SK-N-SH treated with all-trans-retinoic acid at 6 μM for 48 hours (cell line): ENCODE measurements at regions not wholly inside any gene's neighbourhood (a gene's known extent, or its start where the extent isn't known, plus 50 kb on each side); places are given as distances from the start of the nearest gene placed in this dataset.

Experiments used
- ATAC-seq: fragments of 200-7000 bp; cut with Tn5 transposase; 3 replicates; pipeline ENCODE4 v1.9.1; 2020; ENCODE audit warnings: mild to moderate bottlenecking, moderate library complexity
- ARNTL ChIP-seq: fragments of 450-650 bp; formaldehyde crosslinking; IDR thresholded peaks from 2 replicates; pipeline ENCODE4 v1.5.0; 2020; ENCODE audit warnings: low read depth, mild to moderate bottlenecking, moderate library complexity, borderline replicate concordance
- BACH2 ChIP-seq: fragments of 250-450 bp; sonication (Bioruptor Pico); IDR thresholded peaks from 2 replicates; pipeline ENCODE4 v1.9.0; 2021; ENCODE audit warnings: mild to moderate bottlenecking, borderline replicate concordance
- CSDC2 ChIP-seq: fragments of 250-450 bp; sonication (Bioruptor Pico); IDR thresholded peaks from 2 replicates; pipeline ENCODE4 v1.5.0; 2020; ENCODE audit warnings: mild to moderate bottlenecking, moderate library complexity
- CSRNP3 ChIP-seq: fragments of 250-450 bp; sonication (Bioruptor Pico); IDR thresholded peaks from 2 replicates; pipeline ENCODE4 v1.5.1; 2021; ENCODE audit warnings: mild to moderate bottlenecking, moderate library complexity
- ESRRG ChIP-seq: fragments of 250-450 bp; sonication (Bioruptor Pico); IDR thresholded peaks from 2 replicates; pipeline ENCODE4 v1.6.1; 2021; ENCODE audit warnings: mild to moderate bottlenecking
- GLIS3 ChIP-seq: fragments of 250-450 bp; sonication (Bioruptor Pico); IDR thresholded peaks from 2 replicates; pipeline ENCODE4 v1.5.0; 2020; ENCODE audit warnings: mild to moderate bottlenecking, moderate library complexity
- ISL1 ChIP-seq: fragments of 250-450 bp; sonication (Bioruptor Pico); IDR thresholded peaks from 2 replicates; pipeline ENCODE4 v2.1.2; 2022; ENCODE audit warnings: mild to moderate bottlenecking, moderate library complexity
- OSR1 ChIP-seq: fragments of 250-450 bp; sonication (Bioruptor Pico); IDR thresholded peaks from 2 replicates; pipeline ENCODE4 v1.8.0; 2022; ENCODE audit warnings: moderate library complexity, mild to moderate bottlenecking, inconsistent platforms
- PPARA ChIP-seq: fragments of 250-450 bp; sonication (Bioruptor Pico); IDR thresholded peaks from 2 replicates; pipeline ENCODE4 v1.5.0; 2020; ENCODE audit warnings: mild to moderate bottlenecking, borderline replicate concordance
- RARB ChIP-seq: fragments of 250-450 bp; sonication (Bioruptor Pico); IDR thresholded peaks from 2 replicates; pipeline ENCODE4 v1.8.0; 2021; ENCODE audit warnings: mild to moderate bottlenecking, moderate library complexity
- SNAI2 ChIP-seq: fragments of 250-450 bp; sonication (Bioruptor Pico); IDR thresholded peaks from 2 replicates; pipeline ENCODE4 v1.5.0; 2020; ENCODE audit warnings: mild to moderate bottlenecking, moderate library complexity
- TCF4 ChIP-seq: fragments of 250-450 bp; sonication (Bioruptor Pico); IDR thresholded peaks from 2 replicates; pipeline ENCODE4 v1.8.0; 2021; ENCODE audit warnings: mild to moderate bottlenecking, moderate library complexity, borderline replicate concordance
- TOX ChIP-seq: fragments of 250-450 bp; sonication (Bioruptor Pico); IDR thresholded peaks from 2 replicates; pipeline ENCODE4 v1.8.0; 2021; ENCODE audit warnings: mild to moderate bottlenecking, moderate library complexity, borderline replicate concordance
- ZC3H10 ChIP-seq: fragments of 250-450 bp; sonication (Bioruptor Pico); IDR thresholded peaks from 2 replicates; pipeline ENCODE4 v1.5.1; 2021; ENCODE audit warnings: mild to moderate bottlenecking, moderate library complexity
- ZFP3 ChIP-seq: fragments of 250-450 bp; sonication (Bioruptor Pico); IDR thresholded peaks from 2 replicates; pipeline ENCODE4 v1.5.0; 2020; ENCODE audit warnings: mild to moderate bottlenecking, moderate library complexity
- ZFP30 ChIP-seq: fragments of 450-650 bp; formaldehyde crosslinking; IDR thresholded peaks from 2 replicates; pipeline ENCODE4 v1.5.0; 2022; ENCODE audit warnings: mild to moderate bottlenecking, moderate library complexity
- ZNF565 ChIP-seq: fragments of 450-650 bp; formaldehyde crosslinking; conservative IDR thresholded peaks from 2 replicates; pipeline ENCODE4 v1.5.0; 2020; ENCODE audit warnings: low read depth, mild to moderate bottlenecking, moderate library complexity
- ZNF70 ChIP-seq: fragments of 450-650 bp; formaldehyde crosslinking; IDR thresholded peaks from 2 replicates; pipeline ENCODE4 v1.5.0; 2020; ENCODE audit warnings: mild to moderate bottlenecking, moderate library complexity
- TF ChIP-seq, protein P1 (sequence below): fragments of 250-450 bp; sonication (Bioruptor Pico); IDR thresholded peaks from 2 replicates; pipeline ENCODE4 v1.5.1; 2020; ENCODE audit warnings: low read depth, mild to moderate bottlenecking, moderate library complexity
- TF ChIP-seq, protein P2 (sequence below): fragments of 250-450 bp; sonication (Bioruptor Pico); IDR thresholded peaks from 2 replicates; pipeline ENCODE4 v1.5.0; 2020; ENCODE audit warnings: mild to moderate bottlenecking, moderate library complexity
- TF ChIP-seq, protein P3 (sequence below): fragments of 250-450 bp; sonication (Bioruptor Pico); IDR thresholded peaks from 2 replicates; pipeline ENCODE4 v1.8.0; 2021; ENCODE audit warnings: low read depth, mild to moderate bottlenecking, moderate library complexity, borderline replicate concordance

DNA sequence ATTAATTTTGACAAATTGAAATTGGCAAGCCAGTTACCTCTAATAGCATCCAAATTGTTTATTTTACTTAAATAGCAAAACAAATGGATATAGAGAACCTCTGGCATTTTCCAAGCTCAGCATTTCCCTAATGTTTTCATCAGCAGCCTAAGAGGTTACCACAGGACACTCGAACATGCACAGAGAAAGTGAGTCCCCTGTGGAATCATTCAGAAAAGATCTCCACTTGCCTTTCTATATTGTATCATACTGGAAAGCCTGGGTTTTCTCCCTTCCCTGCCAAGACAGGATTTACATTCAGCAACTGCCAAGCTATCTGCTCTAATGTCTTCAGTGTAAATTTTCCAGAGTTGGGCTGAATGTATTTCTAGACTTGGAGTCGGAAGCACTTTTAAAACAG is 188.9 kb downstream of the KCTD12 start (continued):
- no peak for TF ChIP-seq ZNF70 (CRISPR knock-in tag)

GRCh38 chr13:76696370-76696769 is 189.8 kb downstream of the KCTD12 start:
- TF ChIP-seq ZC3H10, result no peak
- peak; percentile 42 for TF ChIP-seq ISL1 (CRISPR knock-in tag)
- TF ChIP-seq ZNF70 (CRISPR knock-in tag), result no peak
- peak; percentile 89 for ATAC-seq

- ATAC-seq, result no peak
- no peak for TF ChIP-seq TCF4
- no peak for TF ChIP-seq ISL1 (CRISPR knock-in tag)
- TF ChIP-seq ZFP30 (CRISPR knock-in tag), result no peak
- no peak for TF ChIP-seq ZC3H10
- no peak for TF ChIP-seq OSR1
- TF ChIP-seq TOX (CRISPR knock-in tag), result no peak
- TF ChIP-seq SNAI2, result no peak
- TF ChIP-seq ZNF70 (CRISPR knock-in tag), result no peak
- TF ChIP-seq ESRRG, result no peak
- TF ChIP-seq ZFP3 (CRISPR knock-in tag), result no peak
- TF ChIP-seq, protein P1, sequence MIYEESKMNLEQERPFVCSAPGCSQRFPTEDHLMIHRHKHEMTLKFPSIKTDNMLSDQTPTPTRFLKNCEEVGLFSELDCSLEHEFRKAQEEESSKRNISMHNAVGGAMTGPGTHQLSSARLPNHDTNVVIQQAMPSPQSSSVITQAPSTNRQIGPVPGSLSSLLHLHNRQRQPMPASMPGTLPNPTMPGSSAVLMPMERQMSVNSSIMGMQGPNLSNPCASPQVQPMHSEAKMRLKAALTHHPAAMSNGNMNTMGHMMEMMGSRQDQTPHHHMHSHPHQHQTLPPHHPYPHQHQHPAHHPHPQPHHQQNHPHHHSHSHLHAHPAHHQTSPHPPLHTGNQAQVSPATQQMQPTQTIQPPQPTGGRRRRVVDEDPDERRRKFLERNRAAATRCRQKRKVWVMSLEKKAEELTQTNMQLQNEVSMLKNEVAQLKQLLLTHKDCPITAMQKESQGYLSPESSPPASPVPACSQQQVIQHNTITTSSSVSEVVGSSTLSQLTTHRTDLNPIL (CRISPR knock-in tag), result no peak
- TF ChIP-seq BACH2 (CRISPR knock-in tag), result no peak
- TF ChIP-seq CSDC2, result no peak
These were observed 193.1 kb downstream of the KCTD12 start for GRCh38 chr13:76693086-76693485.

DNA sequence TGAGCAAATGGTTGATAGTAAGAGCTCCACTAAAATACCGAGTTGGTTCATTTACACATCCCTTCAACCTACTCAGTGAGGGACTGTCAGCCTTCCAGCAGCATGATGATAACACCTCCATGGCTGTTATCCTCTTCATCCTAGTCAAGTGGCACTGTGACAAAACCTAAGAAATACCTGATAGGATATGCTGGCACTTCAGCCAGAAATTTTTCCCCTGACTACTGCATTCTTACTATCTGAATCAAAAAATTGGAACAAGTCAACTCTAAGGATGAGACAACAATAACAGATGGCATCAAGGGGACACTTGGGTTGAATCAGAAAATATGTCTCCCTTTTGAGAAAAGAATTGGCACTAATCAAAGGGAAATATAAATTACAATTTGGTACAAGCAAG is 193.9 kb downstream of the KCTD12 start:
- ATAC-seq, result no peak
- TF ChIP-seq, protein P1 (CRISPR knock-in tag), result no peak
- TF ChIP-seq CSRNP3 (CRISPR knock-in tag) (no peak), TOX (CRISPR knock-in tag) (no peak), ZFP3 (CRISPR knock-in tag) (no peak), GLIS3 (CRISPR knock-in tag) (no peak), PPARA (CRISPR knock-in tag) (no peak), ARNTL (CRISPR knock-in tag) (no peak), RARB (CRISPR knock-in tag) (no peak), BACH2 (CRISPR knock-in tag) (no peak), ISL1 (CRISPR knock-in tag) (no peak)

GRCh38 chr13:76690611-76691010 is 195.6 kb downstream of the KCTD12 start:
- TF ChIP-seq, protein P2, sequence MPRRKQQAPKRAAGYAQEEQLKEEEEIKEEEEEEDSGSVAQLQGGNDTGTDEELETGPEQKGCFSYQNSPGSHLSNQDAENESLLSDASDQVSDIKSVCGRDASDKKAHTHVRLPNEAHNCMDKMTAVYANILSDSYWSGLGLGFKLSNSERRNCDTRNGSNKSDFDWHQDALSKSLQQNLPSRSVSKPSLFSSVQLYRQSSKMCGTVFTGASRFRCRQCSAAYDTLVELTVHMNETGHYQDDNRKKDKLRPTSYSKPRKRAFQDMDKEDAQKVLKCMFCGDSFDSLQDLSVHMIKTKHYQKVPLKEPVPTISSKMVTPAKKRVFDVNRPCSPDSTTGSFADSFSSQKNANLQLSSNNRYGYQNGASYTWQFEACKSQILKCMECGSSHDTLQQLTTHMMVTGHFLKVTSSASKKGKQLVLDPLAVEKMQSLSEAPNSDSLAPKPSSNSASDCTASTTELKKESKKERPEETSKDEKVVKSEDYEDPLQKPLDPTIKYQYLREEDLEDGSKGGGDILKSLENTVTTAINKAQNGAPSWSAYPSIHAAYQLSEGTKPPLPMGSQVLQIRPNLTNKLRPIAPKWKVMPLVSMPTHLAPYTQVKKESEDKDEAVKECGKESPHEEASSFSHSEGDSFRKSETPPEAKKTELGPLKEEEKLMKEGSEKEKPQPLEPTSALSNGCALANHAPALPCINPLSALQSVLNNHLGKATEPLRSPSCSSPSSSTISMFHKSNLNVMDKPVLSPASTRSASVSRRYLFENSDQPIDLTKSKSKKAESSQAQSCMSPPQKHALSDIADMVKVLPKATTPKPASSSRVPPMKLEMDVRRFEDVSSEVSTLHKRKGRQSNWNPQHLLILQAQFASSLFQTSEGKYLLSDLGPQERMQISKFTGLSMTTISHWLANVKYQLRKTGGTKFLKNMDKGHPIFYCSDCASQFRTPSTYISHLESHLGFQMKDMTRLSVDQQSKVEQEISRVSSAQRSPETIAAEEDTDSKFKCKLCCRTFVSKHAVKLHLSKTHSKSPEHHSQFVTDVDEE (CRISPR knock-in tag), result no peak
- TF ChIP-seq ZFP3 (CRISPR knock-in tag) (no peak), ISL1 (CRISPR knock-in tag) (no peak), ZNF565 (CRISPR knock-in tag) (no peak)
- TF ChIP-seq, all 23 proteins: peak for 0
- ATAC-seq, result no peak

GRCh38 chr13:76687467-76687866 is 198.7 kb downstream of the KCTD12 start:
- ATAC-seq, result no peak
- TF ChIP-seq ISL1 (CRISPR knock-in tag), result no peak
- TF ChIP-seq ZC3H10, result no peak
- TF ChIP-seq, protein P3, sequence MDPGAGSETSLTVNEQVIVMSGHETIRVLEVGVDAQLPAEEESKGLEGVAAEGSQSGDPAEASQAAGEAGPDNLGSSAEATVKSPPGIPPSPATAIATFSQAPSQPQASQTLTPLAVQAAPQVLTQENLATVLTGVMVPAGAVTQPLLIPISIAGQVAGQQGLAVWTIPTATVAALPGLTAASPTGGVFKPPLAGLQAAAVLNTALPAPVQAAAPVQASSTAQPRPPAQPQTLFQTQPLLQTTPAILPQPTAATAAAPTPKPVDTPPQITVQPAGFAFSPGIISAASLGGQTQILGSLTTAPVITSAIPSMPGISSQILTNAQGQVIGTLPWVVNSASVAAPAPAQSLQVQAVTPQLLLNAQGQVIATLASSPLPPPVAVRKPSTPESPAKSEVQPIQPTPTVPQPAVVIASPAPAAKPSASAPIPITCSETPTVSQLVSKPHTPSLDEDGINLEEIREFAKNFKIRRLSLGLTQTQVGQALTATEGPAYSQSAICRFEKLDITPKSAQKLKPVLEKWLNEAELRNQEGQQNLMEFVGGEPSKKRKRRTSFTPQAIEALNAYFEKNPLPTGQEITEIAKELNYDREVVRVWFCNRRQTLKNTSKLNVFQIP (CRISPR knock-in tag), result no peak
- no peak for TF ChIP-seq ZNF70 (CRISPR knock-in tag)
- no peak for TF ChIP-seq PPARA (CRISPR knock-in tag)
- TF ChIP-seq ARNTL (CRISPR knock-in tag), result no peak
- no peak for TF ChIP-seq ESRRG
- TF ChIP-seq BACH2 (CRISPR knock-in tag), result no peak
- no peak for TF ChIP-seq CSDC2
- no peak for TF ChIP-seq CSRNP3 (CRISPR knock-in tag)
